ENCODE measurements at regions not wholly inside any gene's neighbourhood (a gene's known extent, or its start where the extent isn't known, plus 50 kb on each side); places are given as distances from the start of the nearest gene placed in this dataset.
"Not testable (repeated sequence)": the region's sequence is repeated elsewhere in the genome, so short reads cannot be mapped to it uniquely, and the experiment has no call there.

DNA sequence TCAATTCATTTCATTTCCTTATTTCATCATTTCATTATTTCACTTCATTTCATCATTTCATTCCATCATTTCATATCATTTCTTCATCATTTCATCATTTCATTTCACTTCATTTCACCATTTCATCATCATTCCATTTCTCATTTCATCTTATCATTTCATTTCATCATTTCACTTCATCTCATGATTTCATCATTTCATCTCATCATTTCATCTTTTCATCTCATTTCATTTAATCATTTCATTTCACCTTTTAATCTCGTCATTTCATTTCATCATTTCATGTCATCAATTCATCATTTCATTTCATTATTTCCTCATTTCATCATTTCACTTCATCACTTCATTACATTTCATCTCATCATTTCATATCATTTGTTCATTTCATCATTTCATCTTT, 177.4 kb downstream of the ZNF92 start:
- H3K4me1 ChIP-seq (ENCODE audit: insufficient read depth); DNase-seq (ENCODE audit: low spot score); H3K36me3 ChIP-seq (replicated peaks; ENCODE audit: insufficient read depth, low read depth); H2AFZ ChIP-seq; H3K9me2 ChIP-seq (replicated peaks; ENCODE audit: insufficient read depth); H3K4me2 ChIP-seq; H3K27ac ChIP-seq; H3K4me3 ChIP-seq; H3K27me3 ChIP-seq; H4K20me1 ChIP-seq (ENCODE audit: insufficient read depth, poor library complexity, severe bottlenecking); H3K9me3 ChIP-seq (ENCODE audit: low read depth); H3K79me2 ChIP-seq: not testable (repeated sequence)
- 94% methylated on average over 1 of the region's 1 CpG for WGBS (ENCODE audit: low lambda C conversion rate, missing lambda C conversion rate)

DNA sequence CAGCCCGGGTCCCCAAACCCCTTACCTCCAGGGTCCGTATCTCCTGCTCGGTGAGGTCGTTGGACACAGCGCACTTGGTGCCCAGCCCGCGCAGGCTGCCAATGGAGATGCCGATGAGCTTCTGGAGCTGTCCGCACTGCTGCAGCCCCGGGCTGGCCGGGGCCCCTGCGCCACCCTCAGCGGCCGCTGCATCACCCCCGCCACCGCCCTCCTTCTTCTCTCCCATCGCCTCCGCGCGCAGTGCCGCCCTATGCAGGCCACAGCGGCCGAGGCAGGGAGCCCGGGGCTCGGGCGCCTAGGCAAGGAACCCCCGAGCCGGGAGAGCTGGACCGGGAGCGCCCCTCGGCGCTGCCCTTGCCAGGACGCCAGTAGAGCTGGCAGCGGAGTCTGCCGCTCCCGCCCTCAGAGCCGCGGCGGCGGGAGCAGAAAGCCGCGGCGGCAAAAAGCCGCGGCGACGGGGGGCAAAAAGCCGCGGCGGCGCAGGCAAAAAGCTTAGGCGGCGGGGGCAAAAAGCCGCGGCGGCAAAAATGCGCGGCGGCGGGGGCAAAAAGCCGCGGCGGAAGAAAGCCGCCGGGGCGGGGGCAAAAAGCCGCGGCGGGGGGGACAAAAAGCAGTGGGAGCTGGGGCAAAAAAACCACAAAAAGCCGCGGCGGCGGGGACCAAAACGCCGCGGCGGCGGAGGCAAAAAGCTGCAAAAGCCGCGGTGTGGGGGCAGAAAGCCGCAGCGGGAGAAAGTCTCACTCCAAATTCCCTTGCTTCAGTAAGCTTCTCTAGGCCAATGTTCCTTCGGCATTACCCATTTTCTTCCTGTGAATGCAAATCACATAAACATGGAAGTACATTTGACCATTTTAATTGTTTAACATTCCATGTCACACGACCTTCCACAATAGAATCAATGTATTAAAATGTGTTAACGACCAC, 181.2 kb downstream of the ZNF92 start:
- not testable (repeated sequence) for DNase-seq (ENCODE audit: low spot score); H3K27me3 ChIP-seq; H3K36me3 ChIP-seq (replicated peaks; ENCODE audit: insufficient read depth, low read depth); H4K20me1 ChIP-seq (ENCODE audit: insufficient read depth, poor library complexity, severe bottlenecking); H3K4me3 ChIP-seq; H2AFZ ChIP-seq; H3K4me1 ChIP-seq (ENCODE audit: insufficient read depth); H3K27ac ChIP-seq; H3K9me3 ChIP-seq (ENCODE audit: low read depth); H3K4me2 ChIP-seq; H3K79me2 ChIP-seq; H3K9me2 ChIP-seq (replicated peaks; ENCODE audit: insufficient read depth)
- no CpG with 5 or more reads among the region's 85 CpGs for WGBS (ENCODE audit: low lambda C conversion rate, missing lambda C conversion rate)

DNA sequence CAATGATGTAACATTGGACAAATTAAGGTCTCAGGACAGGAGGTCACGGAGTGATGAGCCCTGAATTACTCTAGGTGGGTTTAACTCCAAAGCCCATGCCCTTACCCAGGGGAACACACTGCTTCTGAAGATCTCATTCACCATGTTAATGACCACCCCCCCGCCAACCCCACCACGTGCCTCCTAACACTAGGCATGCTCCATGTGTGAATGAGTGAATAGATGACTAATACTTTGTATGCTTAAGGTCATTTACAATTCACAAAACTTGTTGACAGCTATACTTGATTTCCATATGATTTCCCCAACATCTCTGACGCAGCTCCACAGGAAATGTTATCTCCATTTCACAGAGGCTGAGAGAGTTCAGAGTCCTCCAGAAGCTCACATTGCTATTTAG, 184.9 kb downstream of the ZNF92 start:
- 60% methylated on average over 3 of the region's 4 CpGs for WGBS (ENCODE audit: low lambda C conversion rate, missing lambda C conversion rate)
- not testable (repeated sequence) for H3K4me1 ChIP-seq (ENCODE audit: insufficient read depth); H3K36me3 ChIP-seq (replicated peaks; ENCODE audit: insufficient read depth, low read depth); H4K20me1 ChIP-seq (ENCODE audit: insufficient read depth, poor library complexity, severe bottlenecking); H3K4me3 ChIP-seq; H3K27me3 ChIP-seq; H3K4me2 ChIP-seq; H3K27ac ChIP-seq; H3K79me2 ChIP-seq; H3K9me3 ChIP-seq (ENCODE audit: low read depth); H3K9me2 ChIP-seq (replicated peaks; ENCODE audit: insufficient read depth); H2AFZ ChIP-seq
- peak; percentile 2 for DNase-seq (ENCODE audit: low spot score)

GRCh38 chr7:65561786-65562372, 188.2 kb downstream of the ZNF92 start:
- H3K4me2 ChIP-seq; DNase-seq (ENCODE audit: low spot score); H4K20me1 ChIP-seq (ENCODE audit: insufficient read depth, poor library complexity, severe bottlenecking); H3K9me3 ChIP-seq (ENCODE audit: low read depth); H3K27ac ChIP-seq; H3K4me1 ChIP-seq (ENCODE audit: insufficient read depth); H3K27me3 ChIP-seq; H3K9me2 ChIP-seq (replicated peaks; ENCODE audit: insufficient read depth); H3K79me2 ChIP-seq; H3K4me3 ChIP-seq; H3K36me3 ChIP-seq (replicated peaks; ENCODE audit: insufficient read depth, low read depth); H2AFZ ChIP-seq: not testable (repeated sequence)
- WGBS (ENCODE audit: low lambda C conversion rate, missing lambda C conversion rate): 88% methylated on average over 5 of the region's 6 CpGs

DNA sequence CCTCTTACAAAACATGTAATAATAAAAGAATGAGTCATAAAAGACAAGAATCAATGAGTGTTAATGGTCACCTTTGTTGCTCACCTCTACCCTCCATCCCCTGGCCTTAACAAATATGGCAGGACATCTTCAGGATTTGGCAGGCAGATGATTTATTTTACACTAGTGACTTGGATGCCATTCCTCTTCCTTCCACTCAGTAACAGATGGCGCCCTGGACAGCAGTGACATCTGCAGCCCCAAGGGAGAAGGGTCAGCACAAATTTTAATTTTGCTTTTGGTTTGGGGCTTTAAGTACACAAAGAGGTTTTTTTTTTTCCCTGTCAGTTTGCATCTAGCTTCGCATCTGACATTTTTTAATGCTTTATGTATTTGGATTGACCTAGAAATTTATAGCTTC, 188.9 kb downstream of the ZNF92 start:
- not testable (repeated sequence) for H3K36me3 ChIP-seq (replicated peaks; ENCODE audit: insufficient read depth, low read depth); H3K4me1 ChIP-seq (ENCODE audit: insufficient read depth); H3K27me3 ChIP-seq; DNase-seq (ENCODE audit: low spot score); H3K9me3 ChIP-seq (ENCODE audit: low read depth); H3K27ac ChIP-seq; H3K4me2 ChIP-seq; H2AFZ ChIP-seq; H3K4me3 ChIP-seq; H3K79me2 ChIP-seq; H4K20me1 ChIP-seq (ENCODE audit: insufficient read depth, poor library complexity, severe bottlenecking); H3K9me2 ChIP-seq (replicated peaks; ENCODE audit: insufficient read depth)
- 29% methylated on average over 1 of the region's 2 CpGs for WGBS (ENCODE audit: low lambda C conversion rate, missing lambda C conversion rate)

GRCh38 chr7:65563333-65563732, 189.7 kb downstream of the ZNF92 start:
- H3K4me3 ChIP-seq; H3K36me3 ChIP-seq (replicated peaks; ENCODE audit: insufficient read depth, low read depth); H3K27me3 ChIP-seq; H3K9me2 ChIP-seq (replicated peaks; ENCODE audit: insufficient read depth); H3K79me2 ChIP-seq; H3K27ac ChIP-seq; DNase-seq (ENCODE audit: low spot score); H3K9me3 ChIP-seq (ENCODE audit: low read depth); H2AFZ ChIP-seq; H3K4me1 ChIP-seq (ENCODE audit: insufficient read depth); H3K4me2 ChIP-seq; H4K20me1 ChIP-seq (ENCODE audit: insufficient read depth, poor library complexity, severe bottlenecking): not testable (repeated sequence)
- WGBS (ENCODE audit: low lambda C conversion rate, missing lambda C conversion rate): no CpG with 5 or more reads among the region's 1 CpG

- WGBS (ENCODE audit: low lambda C conversion rate, missing lambda C conversion rate): no CpG with 5 or more reads among the region's 6 CpGs
- not testable (repeated sequence) for H3K36me3 ChIP-seq (replicated peaks; ENCODE audit: insufficient read depth, low read depth); H3K9me3 ChIP-seq (ENCODE audit: low read depth); H2AFZ ChIP-seq; H3K4me2 ChIP-seq; H3K4me1 ChIP-seq (ENCODE audit: insufficient read depth); DNase-seq (ENCODE audit: low spot score); H3K4me3 ChIP-seq; H3K9me2 ChIP-seq (replicated peaks; ENCODE audit: insufficient read depth); H3K27ac ChIP-seq; H3K79me2 ChIP-seq; H4K20me1 ChIP-seq (ENCODE audit: insufficient read depth, poor library complexity, severe bottlenecking); H3K27me3 ChIP-seq
Measured at GRCh38 chr7:65568226-65568625, 194.6 kb downstream of the ZNF92 start.

GRCh38 chr7:65570990-65571389, 197.3 kb downstream of the ZNF92 start:
- H3K36me3 ChIP-seq (replicated peaks; ENCODE audit: insufficient read depth, low read depth); H3K4me3 ChIP-seq; DNase-seq (ENCODE audit: low spot score); H3K9me2 ChIP-seq (replicated peaks; ENCODE audit: insufficient read depth); H3K27me3 ChIP-seq; H3K27ac ChIP-seq; H3K79me2 ChIP-seq; H2AFZ ChIP-seq; H3K4me2 ChIP-seq; H3K4me1 ChIP-seq (ENCODE audit: insufficient read depth); H3K9me3 ChIP-seq (ENCODE audit: low read depth); H4K20me1 ChIP-seq (ENCODE audit: insufficient read depth, poor library complexity, severe bottlenecking): not testable (repeated sequence)
- no CpG with 5 or more reads among the region's 1 CpG for WGBS (ENCODE audit: low lambda C conversion rate, missing lambda C conversion rate)
